ENCODE measurements at regions not wholly inside any gene's neighbourhood (a gene's known extent, or its start where the extent isn't known, plus 50 kb on each side); places are given as distances from the start of the nearest gene placed in this dataset.

GRCh38 chr6:91678679-91679446 is 1092.0 kb upstream of the MAP3K7 start:
- ATAC-seq, result no peak

GRCh38 chr6:91672201-91672600 is 1085.3 kb upstream of the MAP3K7 start:
- no peak for ATAC-seq

GRCh38 chr6:91669871-91670268 is 1083.0 kb upstream of the MAP3K7 start:
- no peak for ATAC-seq

GRCh38 chr6:91669154-91669870 is 1082.4 kb upstream of the MAP3K7 start:
- ATAC-seq, result no peak

- ATAC-seq, result no peak
Measured at GRCh38 chr6:91667596-91667995, 1080.7 kb upstream of the MAP3K7 start.

GRCh38 chr6:91664327-91664959 is 1077.6 kb upstream of the MAP3K7 start:
- ATAC-seq, result no peak

- ATAC-seq, result no peak
Measured at GRCh38 chr6:91660893-91661292, 1074.0 kb upstream of the MAP3K7 start.

- ATAC-seq, result no peak
Measured at GRCh38 chr6:91659891-91660290, 1073.0 kb upstream of the MAP3K7 start.

GRCh38 chr6:91654793-91655192 is 1067.9 kb upstream of the MAP3K7 start:
- no peak for ATAC-seq

GRCh38 chr6:91654357-91654756 is 1067.5 kb upstream of the MAP3K7 start:
- ATAC-seq, result no peak

GRCh38 chr6:91653895-91654294 is 1067.0 kb upstream of the MAP3K7 start:
- ATAC-seq, result no peak

GRCh38 chr6:91653076-91653723 is 1066.3 kb upstream of the MAP3K7 start:
- no peak for ATAC-seq

GRCh38 chr6:91646649-91647048 is 1059.8 kb upstream of the MAP3K7 start:
- no peak for ATAC-seq

GRCh38 chr6:91645811-91646210 is 1058.9 kb upstream of the MAP3K7 start:
- ATAC-seq, result no peak

- no peak for ATAC-seq
Measured at GRCh38 chr6:91637217-91637616, 1050.3 kb upstream of the MAP3K7 start.

- ATAC-seq, result no peak
Measured at GRCh38 chr6:91634791-91635190, 1047.9 kb upstream of the MAP3K7 start.

- ATAC-seq, result no peak
Measured at GRCh38 chr6:91633374-91634111, 1046.7 kb upstream of the MAP3K7 start.

GRCh38 chr6:91632308-91632707 is 1045.4 kb upstream of the MAP3K7 start:
- no peak for ATAC-seq

- no peak for ATAC-seq
Measured at GRCh38 chr6:91631227-91631626, 1044.4 kb upstream of the MAP3K7 start.

- no peak for ATAC-seq
Measured at GRCh38 chr6:91626911-91627310, 1040.0 kb upstream of the MAP3K7 start.

- ATAC-seq, result no peak
Measured at GRCh38 chr6:91613481-91613880, 1026.6 kb upstream of the MAP3K7 start.

GRCh38 chr6:91611190-91611589 is 1024.3 kb upstream of the MAP3K7 start:
- no peak for ATAC-seq

- no peak for ATAC-seq
Measured at GRCh38 chr6:91608428-91608827, 1021.6 kb upstream of the MAP3K7 start.

All from activated CD4-positive, CD25-positive, alpha-beta regulatory T cell treated with anti-CD3 and anti-CD28 coated beads, Interleukin-2, amount 50 U/mL, for 24 hours (primary cell).